DOHH2 (cell line): ENCODE measurements at regions not wholly inside any gene's neighbourhood (a gene's known extent, or its start where the extent isn't known, plus 50 kb on each side); places are given as distances from the start of the nearest gene placed in this dataset.

Experiments
- H3F3A ChIP-seq: fragments of 200-600 bp; sonication (generic), shearing (Covaris generic); 2 replicates; pipeline ENCODE4 v1.6.0; 2016; ENCODE audit warnings: antibody characterized with exemption, mild to moderate bottlenecking; ENCODE audit not compliant: control insufficient read depth, insufficient read depth
- H3K27ac ChIP-seq: fragments of 200-600 bp; sonication (generic); 2 replicates; pipeline ENCODE4 v1.5.1; 2014; ENCODE audit warnings: low read depth, mild to moderate bottlenecking, low read length, moderate library complexity
- H3K27me3 ChIP-seq: fragments of 200-600 bp; sonication (generic); 2 replicates; pipeline ENCODE4 v1.6.1; 2014; ENCODE audit warnings: mild to moderate bottlenecking, low read length, mixed read lengths; ENCODE audit not compliant: control insufficient read depth
- H3K36me3 ChIP-seq: fragments of 200-600 bp; sonication (generic); 2 replicates; pipeline ENCODE4 v1.6.1; 2014; ENCODE audit warnings: mild to moderate bottlenecking, low read length, moderate library complexity, mixed read lengths; ENCODE audit not compliant: control insufficient read depth
- H3K4me1 ChIP-seq: fragments of 200-600 bp; sonication (generic); 2 replicates; pipeline ENCODE4 v1.6.1; 2014; ENCODE audit warnings: mild to moderate bottlenecking, low read length, mixed read lengths; ENCODE audit not compliant: control insufficient read depth
- H3K4me2 ChIP-seq: fragments of 200-600 bp; sonication (generic); 2 replicates; pipeline ENCODE4 v1.6.0; 2014; ENCODE audit warnings: mild to moderate bottlenecking, low read length, moderate library complexity
- H3K4me3 ChIP-seq: fragments of 200-600 bp; sonication (generic); 2 replicates; pipeline ENCODE4 v1.5.1; 2014; ENCODE audit warnings: mild to moderate bottlenecking, low read length, mixed read lengths
- H3K79me2 ChIP-seq: fragments of 200-600 bp; sonication (generic); 2 replicates; pipeline ENCODE4 v1.6.1; 2014; ENCODE audit warnings: mild to moderate bottlenecking, low read length, mixed read lengths; ENCODE audit not compliant: control insufficient read depth
- H3K9me2 ChIP-seq: fragments of 200-600 bp; sonication (generic); replicated peaks from 2 replicates; pipeline ENCODE4 v1.6.1; 2014; ENCODE audit warnings: mild to moderate bottlenecking, low read length, mixed read lengths; ENCODE audit not compliant: control insufficient read depth
- H3K9me3 ChIP-seq: fragments of 200-600 bp; sonication (generic); 2 replicates; pipeline ENCODE4 v1.6.1; 2014; ENCODE audit warnings: antibody characterized with exemption, low read length, mixed read lengths; ENCODE audit not compliant: control insufficient read depth, insufficient read depth
- H4K20me1 ChIP-seq: fragments of 200-600 bp; sonication (generic); 2 replicates; pipeline ENCODE4 v1.6.0; 2014; ENCODE audit warnings: low read depth, mild to moderate bottlenecking, antibody characterized with exemption, low read length, moderate library complexity; ENCODE audit not compliant: control insufficient read depth, insufficient read depth
- EZH2phosphoT487 ChIP-seq: fragments of 200-600 bp; sonication (generic); IDR thresholded peaks from 2 replicates; pipeline ENCODE4 v1.6.1; 2017; ENCODE audit warnings: borderline replicate concordance, mild to moderate bottlenecking, antibody characterized with exemption, low read length, moderate library complexity, mixed read lengths
- TF ChIP-seq, protein P1 (sequence below): fragments of 200-600 bp; sonication (generic); IDR thresholded peaks from one replicate; pipeline ENCODE4 v1.5.1; 2014; ENCODE audit warnings: antibody characterized with exemption, mild to moderate bottlenecking, low read depth, low read length; ENCODE audit not compliant: poor library complexity, severe bottlenecking

DNA sequence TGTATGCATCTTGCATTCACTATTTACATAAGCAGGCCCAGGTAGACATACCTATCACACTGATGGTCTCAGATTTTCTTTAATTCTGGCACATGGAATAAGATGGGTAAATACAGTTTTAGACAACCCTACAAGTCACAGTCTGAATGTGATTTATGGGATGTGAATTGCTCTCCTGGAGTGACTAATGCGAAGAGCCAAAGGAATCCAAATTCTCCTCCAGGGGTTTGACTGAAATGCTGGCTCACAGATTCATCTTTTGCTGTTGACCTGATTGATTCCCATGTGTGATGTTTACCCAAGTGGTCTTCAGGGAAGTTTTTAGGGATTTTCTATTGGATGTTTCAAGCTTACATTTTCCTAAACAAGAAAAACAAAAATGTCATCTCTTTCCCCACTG, 277.9 kb upstream of the MON1B start:
- H3K27ac ChIP-seq: no peak overlapping the region
- H3K4me3 ChIP-seq: no peak overlapping the region
- H3K79me2 ChIP-seq: no peaks in the 10 kb centered on the region
- H3K4me1 ChIP-seq: no peaks in the 10 kb centered on the region
- no peaks in the 10 kb centered on the region for H3K9me3 ChIP-seq
- H3K9me2 ChIP-seq: no peaks in the 10 kb centered on the region
- no peaks in the 10 kb centered on the region for H4K20me1 ChIP-seq
- H3F3A ChIP-seq: no peaks in the 10 kb centered on the region
- no peaks in the 10 kb centered on the region for H3K27me3 ChIP-seq
- no peak overlapping the region for H3K4me2 ChIP-seq
- H3K36me3 ChIP-seq: no peaks in the 10 kb centered on the region
- TF ChIP-seq, protein P1, sequence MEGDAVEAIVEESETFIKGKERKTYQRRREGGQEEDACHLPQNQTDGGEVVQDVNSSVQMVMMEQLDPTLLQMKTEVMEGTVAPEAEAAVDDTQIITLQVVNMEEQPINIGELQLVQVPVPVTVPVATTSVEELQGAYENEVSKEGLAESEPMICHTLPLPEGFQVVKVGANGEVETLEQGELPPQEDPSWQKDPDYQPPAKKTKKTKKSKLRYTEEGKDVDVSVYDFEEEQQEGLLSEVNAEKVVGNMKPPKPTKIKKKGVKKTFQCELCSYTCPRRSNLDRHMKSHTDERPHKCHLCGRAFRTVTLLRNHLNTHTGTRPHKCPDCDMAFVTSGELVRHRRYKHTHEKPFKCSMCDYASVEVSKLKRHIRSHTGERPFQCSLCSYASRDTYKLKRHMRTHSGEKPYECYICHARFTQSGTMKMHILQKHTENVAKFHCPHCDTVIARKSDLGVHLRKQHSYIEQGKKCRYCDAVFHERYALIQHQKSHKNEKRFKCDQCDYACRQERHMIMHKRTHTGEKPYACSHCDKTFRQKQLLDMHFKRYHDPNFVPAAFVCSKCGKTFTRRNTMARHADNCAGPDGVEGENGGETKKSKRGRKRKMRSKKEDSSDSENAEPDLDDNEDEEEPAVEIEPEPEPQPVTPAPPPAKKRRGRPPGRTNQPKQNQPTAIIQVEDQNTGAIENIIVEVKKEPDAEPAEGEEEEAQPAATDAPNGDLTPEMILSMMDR: no peak
- TF ChIP-seq EZH2phosphoT487: no peak

DNA sequence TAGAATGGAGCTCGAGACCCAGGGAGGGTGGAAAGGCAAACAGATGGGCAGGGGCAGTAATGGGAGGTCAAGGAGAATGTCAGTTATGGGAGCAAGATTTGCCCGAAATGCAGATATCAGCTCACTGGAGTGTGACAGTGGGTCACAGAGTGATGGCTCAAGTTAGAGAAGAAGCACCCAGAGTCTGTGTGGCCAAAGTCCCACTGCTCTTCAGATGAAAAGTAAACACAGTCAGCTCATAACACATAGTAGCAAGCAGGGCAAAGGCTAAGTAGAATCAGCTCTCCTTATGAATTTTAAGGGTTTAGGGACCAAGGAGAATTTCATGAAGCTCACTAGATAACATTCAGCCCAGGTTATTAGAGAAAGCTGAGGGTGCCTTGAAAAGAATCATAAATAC, 264.9 kb upstream of the MON1B start:
- H3K27me3 ChIP-seq: no peaks in the 10 kb centered on the region
- no peak overlapping the region for H3K4me3 ChIP-seq
- H3K27ac ChIP-seq: no peak overlapping the region
- H3K4me1 ChIP-seq: peaks cover 3% of the 10 kb centered on the region; the same call in 1 of the 2 replicates
- H3K36me3 ChIP-seq: no peaks in the 10 kb centered on the region
- H3K9me3 ChIP-seq: peaks cover 7% of the 10 kb centered on the region; the same call in 1 of the 2 replicates
- no peaks in the 10 kb centered on the region for H4K20me1 ChIP-seq
- TF ChIP-seq, protein P1: no peak
- no peak for TF ChIP-seq EZH2phosphoT487
- no peaks in the 10 kb centered on the region for H3K79me2 ChIP-seq
- no peak overlapping the region for H3K4me2 ChIP-seq
- no peaks in the 10 kb centered on the region for H3F3A ChIP-seq
- no peaks in the 10 kb centered on the region for H3K9me2 ChIP-seq

DNA sequence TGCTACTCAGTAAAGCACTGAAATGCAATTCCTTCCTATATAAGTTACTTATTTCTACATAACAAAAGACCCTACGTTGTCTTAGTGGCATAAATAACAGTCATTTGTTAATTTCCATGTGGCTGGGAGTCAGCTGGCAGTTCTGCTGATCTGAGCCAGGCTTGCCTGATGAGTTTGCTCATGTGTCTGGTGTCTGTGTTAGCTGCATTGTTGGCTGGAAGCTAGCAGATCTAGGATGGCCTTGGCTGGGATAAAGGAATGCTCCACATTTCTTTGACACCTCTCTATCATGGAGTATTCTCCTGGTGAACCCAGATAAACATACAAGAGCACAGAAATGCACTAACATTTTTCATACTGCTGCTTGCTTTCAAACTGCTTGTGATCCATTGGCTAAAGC, 264.4 kb upstream of the MON1B start:
- Histone ChIP-seq H3K27ac (no peak overlapping the region), H3K9me2 (no peaks in the 10 kb centered on the region), H3K4me1 (peaks cover 3% of the 10 kb centered on the region; the same call in 1 of the 2 replicates), H4K20me1 (no peaks in the 10 kb centered on the region), H3K36me3 (no peaks in the 10 kb centered on the region), H3K9me3 (peaks cover 7% of the 10 kb centered on the region; the same call in 1 of the 2 replicates), H3K4me3 (no peak overlapping the region), H3K4me2 (no peak overlapping the region), H3F3A (no peaks in the 10 kb centered on the region), H3K79me2 (no peaks in the 10 kb centered on the region), H3K27me3 (no peaks in the 10 kb centered on the region)
- TF ChIP-seq, protein P1: no peak
- TF ChIP-seq EZH2phosphoT487: no peak

- no peaks in the 10 kb centered on the region for H3K4me1 ChIP-seq
- no peaks in the 10 kb centered on the region for H3K9me2 ChIP-seq
- H3K27ac ChIP-seq: no peak overlapping the region
- H3K9me3 ChIP-seq: peaks cover 2% of the 10 kb centered on the region; the same call in 1 of the 2 replicates
- no peak overlapping the region for H3K4me3 ChIP-seq
- H3K79me2 ChIP-seq: no peaks in the 10 kb centered on the region
- H3K36me3 ChIP-seq: no peaks in the 10 kb centered on the region
- TF ChIP-seq, protein P1: no peak
- TF ChIP-seq EZH2phosphoT487: no peak
- no peaks in the 10 kb centered on the region for H3K27me3 ChIP-seq
- no peak overlapping the region for H3K4me2 ChIP-seq
- H4K20me1 ChIP-seq: no peaks in the 10 kb centered on the region
- H3F3A ChIP-seq: no peaks in the 10 kb centered on the region
Observed at GRCh38 chr16:76931186-76931585, 259.8 kb upstream of the MON1B start.
